CD4-positive, alpha-beta T cell (primary cell): ENCODE measurements at regions not wholly inside any gene's neighbourhood (a gene's known extent, or its start where the extent isn't known, plus 50 kb on each side); places are given as distances from the start of the nearest gene placed in this dataset.

ENCODE experiments used
- ATAC-seq: fragments of 200-7000 bp; cut with Tn5 transposase; one replicate; pipeline ENCODE4 v1.10.0; 2022; ENCODE audit warnings: mild to moderate bottlenecking; ENCODE audit not compliant: poor library complexity
- CTCF ChIA-PET: fragments of 350-600 bp; sonication (Branson Sonifier 250); formaldehyde crosslinking; loops from one replicate; lab custom pipeline; 2021; ENCODE audit warnings: antibody characterized with exemption, inconsistent platforms; lab: Charles Lee
- POLR2A ChIA-PET: fragments of 350-600 bp; sonication (Branson Sonifier 250); formaldehyde crosslinking; loops from one replicate; lab custom pipeline; 2021; ENCODE audit warnings: antibody characterized with exemption, inconsistent platforms; lab: Charles Lee
- DNase-seq, 14 experiments: peaks; one replicate each; pipeline ENCODE4 v3.0.0-alpha.2; 2013 to 2020; ENCODE audit warnings: mixed read lengths in 2 of 14
- H3K27ac ChIP-seq, 2 donors: one replicate each; pipeline versions ENCODE4 v1.5.1 to v1.7.0; 2013; ENCODE audit warnings: low read length in 2 of 2, low read depth in 1 of 2, mild to moderate bottlenecking in 1 of 2
- H3K27me3 ChIP-seq, 2 experiments: 1 replicate in 1 of 2; 2 replicates in 1 of 2; pipeline versions ENCODE4 v1.6.1 to v1.7.0; 2013; ENCODE audit warnings: low read length in 2 of 2, control low read depth in 1 of 2, mild to moderate bottlenecking in 1 of 2, moderate library complexity in 1 of 2; ENCODE audit not compliant: insufficient read depth in 2 of 2, control insufficient read depth in 1 of 2
- H3K36me3 ChIP-seq: one replicate; pipeline ENCODE4 v1.6.1; 2013; ENCODE audit warnings: low read length, control low read depth; ENCODE audit not compliant: insufficient read depth
- H3K4me1 ChIP-seq: one replicate; pipeline ENCODE4 v1.6.1; 2013; ENCODE audit warnings: low read length, control low read depth; ENCODE audit not compliant: insufficient read depth
- H3K4me3 ChIP-seq: one replicate; pipeline ENCODE4 v1.5.1; 2013; ENCODE audit warnings: mild to moderate bottlenecking, low read length, moderate library complexity
- H3K9me3 ChIP-seq, 2 experiments: 1 replicate in 1 of 2; 2 replicates in 1 of 2; pipeline versions ENCODE4 v1.6.1 to v1.7.0; 2013; ENCODE audit warnings: low read length in 2 of 2, mild to moderate bottlenecking in 2 of 2, control low read depth in 1 of 2, moderate library complexity in 1 of 2; ENCODE audit not compliant: control insufficient read depth in 1 of 2, insufficient read depth in 1 of 2
- H3K27ac Mint-ChIP-seq: one replicate; pipeline ENCODE4 v1.8.0; 2020; ENCODE audit warnings: mixed read lengths
- H3K27me3 Mint-ChIP-seq: one replicate; pipeline ENCODE4 v1.8.0; 2021; ENCODE audit warnings: mixed read lengths
- H3K36me3 Mint-ChIP-seq: one replicate; pipeline ENCODE4 v1.8.0; 2021; ENCODE audit warnings: low read depth, mixed read lengths
- H3K4me1 Mint-ChIP-seq: one replicate; pipeline ENCODE4 v1.8.0; 2021; ENCODE audit warnings: low read depth, mixed read lengths
- H3K4me3 Mint-ChIP-seq: one replicate; pipeline ENCODE4 v1.8.0; 2020; ENCODE audit warnings: mild to moderate bottlenecking, mixed read lengths
- H3K9me3 Mint-ChIP-seq: one replicate; pipeline ENCODE4 v1.8.0; 2020; ENCODE audit warnings: mixed read lengths
- intact Hi-C, 2 experiments: fragments of 100-400 bp; cut with DNase I in 1 of 2; cut with micrococcal nuclease in 1 of 2; formaldehyde crosslinking; loops; one replicate each; pipeline versions ENCODE4 v1.15.1 to v1.9.0; 2023 to 2025; cut with DNase I, micrococcal nuclease
- TF ChIP-seq, protein P1 (sequence below): fragments of 200-600 bp; IDR thresholded peaks from one replicate; pipeline ENCODE4 v1.8.0; 2022; ENCODE audit warnings: antibody characterized with exemption, mild to moderate bottlenecking

DNA sequence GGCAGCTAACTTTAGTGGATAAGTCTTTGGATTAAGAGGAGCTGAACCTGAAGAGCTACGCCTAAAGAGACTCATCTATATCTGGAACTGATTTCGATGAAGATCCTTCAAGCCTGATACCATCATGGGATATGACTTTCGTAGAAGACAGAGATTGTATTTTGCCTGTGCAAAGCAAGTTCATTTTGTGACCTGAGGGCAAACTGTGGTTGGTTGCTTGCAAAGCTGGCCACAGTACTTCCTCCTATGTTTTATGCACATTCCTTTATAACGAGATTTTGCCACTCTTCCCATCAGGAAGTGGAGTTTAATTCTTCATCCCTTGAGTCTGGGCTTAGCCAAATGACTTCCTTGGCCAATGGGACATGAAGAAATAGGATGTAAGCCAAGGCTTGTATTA, 519.3 kb upstream of the NR3C2 start:
- no peak for DNase-seq
- peaks cover 10% of the 10 kb centered on the region for H3K9me3 Mint-ChIP-seq
- intact Hi-C loops, result no loop called here
- Histone ChIP-seq H3K36me3 (no peaks in the 10 kb centered on the region), H3K4me3 (no peak overlapping the region), H3K9me3 (peaks cover 0 to 4% of the 10 kb centered on the region in 2 experiments), H3K4me1 (no peaks in the 10 kb centered on the region), H3K27me3 (no peaks in the 10 kb centered on the region), H3K27ac (no peak overlapping the region)
- ChIA-PET POLR2A (no interaction called here), CTCF (no interaction called here)
- H3K27me3 Mint-ChIP-seq, result no peaks in the 10 kb centered on the region
- no peak overlapping the region for H3K4me3 Mint-ChIP-seq
- no peaks in the 10 kb centered on the region for H3K4me1 Mint-ChIP-seq
- ATAC-seq, result no peak
- no peak overlapping the region for H3K27ac Mint-ChIP-seq
- no peaks in the 10 kb centered on the region for H3K36me3 Mint-ChIP-seq
- TF ChIP-seq, protein P1, sequence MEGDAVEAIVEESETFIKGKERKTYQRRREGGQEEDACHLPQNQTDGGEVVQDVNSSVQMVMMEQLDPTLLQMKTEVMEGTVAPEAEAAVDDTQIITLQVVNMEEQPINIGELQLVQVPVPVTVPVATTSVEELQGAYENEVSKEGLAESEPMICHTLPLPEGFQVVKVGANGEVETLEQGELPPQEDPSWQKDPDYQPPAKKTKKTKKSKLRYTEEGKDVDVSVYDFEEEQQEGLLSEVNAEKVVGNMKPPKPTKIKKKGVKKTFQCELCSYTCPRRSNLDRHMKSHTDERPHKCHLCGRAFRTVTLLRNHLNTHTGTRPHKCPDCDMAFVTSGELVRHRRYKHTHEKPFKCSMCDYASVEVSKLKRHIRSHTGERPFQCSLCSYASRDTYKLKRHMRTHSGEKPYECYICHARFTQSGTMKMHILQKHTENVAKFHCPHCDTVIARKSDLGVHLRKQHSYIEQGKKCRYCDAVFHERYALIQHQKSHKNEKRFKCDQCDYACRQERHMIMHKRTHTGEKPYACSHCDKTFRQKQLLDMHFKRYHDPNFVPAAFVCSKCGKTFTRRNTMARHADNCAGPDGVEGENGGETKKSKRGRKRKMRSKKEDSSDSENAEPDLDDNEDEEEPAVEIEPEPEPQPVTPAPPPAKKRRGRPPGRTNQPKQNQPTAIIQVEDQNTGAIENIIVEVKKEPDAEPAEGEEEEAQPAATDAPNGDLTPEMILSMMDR, result no peak

DNA sequence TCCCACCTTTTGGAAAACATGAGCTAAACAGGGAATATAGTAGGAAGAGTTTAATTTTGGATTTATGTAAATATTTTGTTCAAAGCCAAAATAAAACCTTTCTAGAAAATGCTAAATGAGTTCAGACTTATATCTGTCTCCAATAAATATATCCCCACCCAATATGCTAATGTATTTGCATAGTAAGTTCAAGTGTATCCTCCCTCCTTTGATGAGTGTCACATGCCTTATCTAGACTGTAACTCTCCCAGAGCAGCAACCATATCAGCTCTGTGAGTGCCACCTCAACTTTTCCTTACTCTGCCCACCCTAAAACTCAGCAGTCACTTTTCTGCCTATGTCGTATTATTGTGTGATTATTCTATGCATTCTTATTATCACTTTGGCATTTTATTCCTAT, 516.1 kb upstream of the NR3C2 start:
- Histone ChIP-seq H3K4me3 (no peak overlapping the region), H3K4me1 (no peaks in the 10 kb centered on the region), H3K36me3 (no peaks in the 10 kb centered on the region), H3K27ac (no peak overlapping the region), H3K9me3 (peaks cover 0 to 4% of the 10 kb centered on the region in 2 experiments), H3K27me3 (no peaks in the 10 kb centered on the region)
- Mint-ChIP-seq H3K36me3 (no peaks in the 10 kb centered on the region), H3K27ac (no peak overlapping the region), H3K4me3 (no peak overlapping the region), H3K4me1 (no peaks in the 10 kb centered on the region), H3K27me3 (no peaks in the 10 kb centered on the region), H3K9me3 (peaks cover 10% of the 10 kb centered on the region)
- TF ChIP-seq, protein P1, result no peak
- DNase-seq, result no peak
- ChIA-PET CTCF (no interaction called here), POLR2A (no interaction called here)
- ATAC-seq, result no peak
- intact Hi-C loops, result no loop called here

DNA sequence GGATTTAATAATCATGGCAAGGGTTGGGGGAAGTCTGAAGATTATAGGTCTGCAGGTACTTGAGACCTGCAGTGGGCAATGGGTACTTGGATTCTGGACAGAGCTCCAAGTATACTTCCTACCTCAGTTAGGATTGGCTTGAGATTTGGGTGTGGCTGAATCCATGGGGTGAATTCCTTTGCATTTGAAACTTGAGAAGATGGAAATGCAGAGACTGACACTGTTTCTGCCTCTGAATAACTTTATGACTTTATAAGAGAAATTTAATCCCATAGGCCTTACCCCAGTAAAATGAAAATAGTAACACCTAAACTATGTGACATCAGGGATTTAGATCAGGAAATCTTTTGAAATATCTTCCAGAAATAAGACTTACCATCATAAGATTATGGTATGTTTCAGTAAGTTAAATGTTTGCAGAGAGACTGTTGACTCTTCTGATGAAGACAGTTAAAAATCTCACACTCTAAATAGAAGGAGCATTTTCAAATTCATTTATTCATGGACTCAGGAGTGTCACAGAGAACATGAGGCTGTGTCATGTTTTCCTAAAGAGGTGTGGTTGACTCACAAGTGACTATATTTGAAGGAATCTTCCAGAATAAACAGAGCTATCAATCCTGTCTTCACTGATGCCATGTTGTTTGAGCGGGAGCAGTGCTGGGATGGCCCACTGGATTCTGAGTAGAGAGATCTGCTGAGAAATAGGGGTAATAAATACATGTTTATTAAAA, 513.5 kb upstream of the NR3C2 start:
- no peaks in the 10 kb centered on the region for H3K4me1 ChIP-seq
- DNase-seq, result no peak
- no peaks in the 10 kb centered on the region for H3K4me1 Mint-ChIP-seq
- no peak overlapping the region for H3K4me3 ChIP-seq
- intact Hi-C loops, result no loop called here
- no peaks in the 10 kb centered on the region for H3K27me3 Mint-ChIP-seq
- no peak overlapping the region for H3K27ac ChIP-seq
- no peaks in the 10 kb centered on the region for H3K36me3 ChIP-seq
- no peaks in the 10 kb centered on the region for H3K9me3 ChIP-seq
- H3K36me3 Mint-ChIP-seq, result no peaks in the 10 kb centered on the region
- no peak for ATAC-seq
- ChIA-PET POLR2A (no interaction called here), CTCF (no interaction called here)
- TF ChIP-seq, protein P1, result no peak
- no peak overlapping the region for H3K27ac Mint-ChIP-seq
- H3K4me3 Mint-ChIP-seq, result no peak overlapping the region
- H3K27me3 ChIP-seq, result no peaks in the 10 kb centered on the region
- peaks cover 2% of the 10 kb centered on the region for H3K9me3 Mint-ChIP-seq
